HepG2 (cell line): ENCODE measurements at regions not wholly inside any gene's neighbourhood (a gene's known extent, or its start where the extent isn't known, plus 50 kb on each side); places are given as distances from the start of the nearest gene placed in this dataset.
A peak's percentile ranks its signal among the peaks of the same experiment; 100 is the strongest.

Source experiments
- ATAC-seq: fragments of 200-7000 bp; cut with Tn5 transposase; 3 replicates; pipeline ENCODE4 v1.9.1; 2020; ENCODE audit warnings: mild to moderate bottlenecking, moderate library complexity
- BruUV-seq: library from RNA; stranded (reverse); fragments of 400-500 nt; replicated peaks from 2 replicates; lab custom pipeline; 2021; lab: Mats Ljungman, UMichigan
- CTCF ChIA-PET: fragments of 300-600 bp; formaldehyde crosslinking; extraction: SDS; loops from one replicate; lab custom pipeline; 2021; ENCODE audit warnings: low total read pairs, inconsistent platforms, low intra/inter-chr PET ratio; lab: Yijun Ruan, JAX
- POLR2A ChIA-PET: fragments of 350-600 bp; sonication (Branson Sonifier 250); formaldehyde crosslinking; loops from one replicate; lab custom pipeline; 2020; ENCODE audit warnings: antibody characterized with exemption, inconsistent platforms; lab: Yijun Ruan, JAX
- DNase-seq: peaks from one replicate; pipeline ENCODE4 v3.0.0-alpha.2; 2015; ENCODE audit warnings: low spot score
- FAIRE-seq: peaks from 3 replicates; lab custom pipeline; 2011; peaks lifted over from hg19 to GRCh38; lab: Jason Lieb, UNC
- H2AFZ ChIP-seq: one replicate; pipeline ENCODE4 v1.6.1; 2011; ENCODE audit warnings: low read length, inconsistent platforms
- H3K27ac ChIP-seq: fragments of 300-600 bp; 3 replicates; pipeline ENCODE4 v1.8.0; 2011; ENCODE audit warnings: mixed run types, mild to moderate bottlenecking, mixed read lengths, low read length, inconsistent platforms; ENCODE audit not compliant: insufficient read depth; ENCODE audit errors: extremely low read length
- H3K27me3 ChIP-seq, 2 experiments: fragments of 200-600 bp in 1 of 2; 2 replicates in 1 of 2; 3 replicates in 1 of 2; pipeline versions ENCODE4 v1.6.0 to v1.8.0; 2011; ENCODE audit warnings: low read length in 2 of 2, mild to moderate bottlenecking in 2 of 2, moderate library complexity in 2 of 2, inconsistent platforms in 1 of 2; ENCODE audit not compliant: insufficient read depth in 2 of 2, control insufficient read depth in 1 of 2
- H3K36me3 ChIP-seq, 2 experiments: fragments of 200-600 bp in 1 of 2; replicated peaks in 1 of 2; 2 replicates in 1 of 2; 3 replicates in 1 of 2; pipeline versions ENCODE4 v1.5.1 to v1.8.0; 2011; ENCODE audit warnings: low read length in 2 of 2, inconsistent platforms in 1 of 2; ENCODE audit not compliant: insufficient read depth in 2 of 2, control insufficient read depth in 1 of 2
- H3K4me1 ChIP-seq: 2 replicates; pipeline ENCODE4 v1.5.1; 2012; ENCODE audit warnings: low read length, inconsistent platforms; ENCODE audit not compliant: insufficient read depth
- H3K4me2 ChIP-seq: 2 replicates; pipeline ENCODE4 v1.6.0; 2011; ENCODE audit warnings: low read depth, low read length, inconsistent platforms
- H3K4me3 ChIP-seq, 3 experiments: fragments of 200-600 bp in 1 of 3; sonication (generic), shearing (Covaris generic) in 1 of 3; replicated peaks in 1 of 3; 2 replicates each; pipeline ENCODE4 v1.5.1; 2011 to 2016; ENCODE audit warnings: low read length in 3 of 3, inconsistent platforms in 2 of 3, low read depth in 2 of 3, mild to moderate bottlenecking in 2 of 3, control low read depth in 1 of 3, mixed read lengths in 1 of 3; ENCODE audit not compliant: insufficient read depth in 1 of 3
- H3K79me2 ChIP-seq: one replicate; pipeline ENCODE4 v1.6.1; 2011; ENCODE audit warnings: low read length, inconsistent platforms; ENCODE audit not compliant: insufficient read depth
- H3K9ac ChIP-seq: 2 replicates; pipeline ENCODE4 v1.6.0; 2011; ENCODE audit warnings: mild to moderate bottlenecking, low read depth, low read length, inconsistent platforms; ENCODE audit not compliant: insufficient read depth
- H3K9me3 ChIP-seq: 2 replicates; pipeline ENCODE4 v1.5.1; 2012; ENCODE audit warnings: mild to moderate bottlenecking, low read length
- H4K20me1 ChIP-seq: 2 replicates; pipeline ENCODE4 v1.6.0; 2011; ENCODE audit warnings: inconsistent platforms, mild to moderate bottlenecking, low read length, moderate library complexity; ENCODE audit not compliant: insufficient read depth
- CEBPB ChIP-seq: IDR thresholded peaks from 2 replicates; pipeline ENCODE4 v1.6.1; 2011; ENCODE audit warnings: low read depth, low read length, improper control_type of control experiment, borderline replicate concordance
- ZFYVE20 ChIP-seq: sonication (generic); formaldehyde crosslinking; IDR thresholded peaks from 2 replicates; pipeline ENCODE4 v1.8.0; 2023; ENCODE audit warnings: low read depth, mild to moderate bottlenecking, moderate library complexity, missing genetic modification reagents, borderline replicate concordance
- ZNF446 ChIP-seq: sonication (generic); formaldehyde crosslinking; IDR thresholded peaks from 2 replicates; pipeline ENCODE4 v1.5.0; 2020; ENCODE audit warnings: mild to moderate bottlenecking, missing genetic modification reagents
- WGBS: methylation state at CpG from one replicate; pipeline ENCODE4 v1.1.6; 2017; ENCODE audit warnings: low lambda C conversion rate; 5-methylcytosine and 5-hydroxymethylcytosine counted together
- in situ Hi-C: cut with HindIII; loops from 2 replicates; pipeline ENCODE4 v1.10.0; 2017; ENCODE audit warnings: low pct_unique_long_range_greater_than_20kb; ENCODE audit not compliant: extremely low pct_ligation_motif_present
- intact Hi-C: fragments of 100-400 bp; cut with micrococcal nuclease; formaldehyde crosslinking; loops from one replicate; pipeline ENCODE4 v1.10.0; 2022; ENCODE audit not compliant: unreplicated experiment

GRCh38 chr15:62601777-62602545 is 436.9 kb upstream of the C2CD4B start:
- intact Hi-C loops = no loop called here
- ATAC-seq (no peak), DNase-seq (no peak), FAIRE-seq (no peak)
- Histone ChIP-seq H3K4me1 (peaks cover 6% of the 10 kb centered on the region; the same call in 1 of the 2 replicates), H3K4me2 (no peak overlapping the region), H3K9me3 (no peaks in the 10 kb centered on the region), H3K27ac (no peak overlapping the region), H4K20me1 (no peaks in the 10 kb centered on the region), H3K36me3 (no peaks in the 10 kb centered on the region), H3K27me3 (no peaks in the 10 kb centered on the region), H2AFZ (no peak overlapping the region), H3K4me3 (no peak overlapping the region), H3K79me2 (no peaks in the 10 kb centered on the region), H3K9ac (no peak overlapping the region)
- BruUV-seq = no TSS peak
- WGBS = 91% methylated on average over 9 of the region's 9 CpGs
- ChIA-PET POLR2A (no interaction called here), CTCF (no interaction called here)
- TF ChIP-seq ZFYVE20 (CRISPR knock-in tag) = no peak
- in situ Hi-C loops = no loop called here

GRCh38 chr15:62603742-62604141 is 438.7 kb upstream of the C2CD4B start:
- no peaks in the 10 kb centered on the region for H3K4me1 ChIP-seq
- 63% methylated on average over 1 of the region's 1 CpG for WGBS
- no peak for ATAC-seq
- no peak overlapping the region for H3K4me2 ChIP-seq
- no peak for FAIRE-seq
- in situ Hi-C loops = no loop called here
- no peaks in the 10 kb centered on the region for H3K27me3 ChIP-seq
- CTCF ChIA-PET = no interaction called here
- H3K9me3 ChIP-seq = no peaks in the 10 kb centered on the region
- no peak overlapping the region for H3K9ac ChIP-seq
- no peak for DNase-seq
- no peak overlapping the region for H2AFZ ChIP-seq
- H3K4me3 ChIP-seq = no peak overlapping the region
- H3K27ac ChIP-seq = no peak overlapping the region
- peak; percentile 30; the same call in 1 of the 2 replicates for TF ChIP-seq CEBPB
- no peak for TF ChIP-seq ZNF446 (CRISPR knock-in tag)
- TF ChIP-seq, all 625 proteins: peak for 1
- no peaks in the 10 kb centered on the region for H4K20me1 ChIP-seq
- H3K36me3 ChIP-seq = no peaks in the 10 kb centered on the region
- POLR2A ChIA-PET = no interaction called here
- intact Hi-C loops = no loop called here
- no peaks in the 10 kb centered on the region for H3K79me2 ChIP-seq
- BruUV-seq = no TSS peak
